ENCODE measurements at regions not wholly inside any gene's neighbourhood (a gene's known extent, or its start where the extent isn't known, plus 50 kb on each side); places are given as distances from the start of the nearest gene placed in this dataset.

DNA sequence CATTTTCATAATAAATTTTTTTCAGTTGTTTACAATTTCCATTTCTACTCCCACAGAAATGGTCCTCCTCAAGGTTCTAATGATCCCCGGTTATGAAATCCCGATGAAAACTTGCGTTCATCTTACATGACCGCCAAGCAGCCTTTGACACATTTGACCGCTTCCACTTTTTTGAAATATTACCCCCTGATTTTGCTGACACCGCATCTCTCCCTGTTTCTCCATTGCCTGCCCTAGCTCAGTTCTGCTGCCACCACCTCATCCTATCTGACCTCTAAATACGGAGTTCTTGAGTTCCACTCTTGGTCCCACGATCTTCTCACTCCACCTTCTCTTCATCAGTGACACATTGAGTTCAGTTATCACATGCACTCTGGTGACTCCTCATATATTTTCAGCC lies 74.1 kb downstream of the SLC35B3 start:
- no peak overlapping the region for H3K4me3 ChIP-seq
- no peaks in the 10 kb centered on the region for H4K20me1 ChIP-seq
- no peak overlapping the region for H3K9ac ChIP-seq
- no peaks in the 10 kb centered on the region for H3K27me3 ChIP-seq
- H3K9me3 ChIP-seq: no peaks in the 10 kb centered on the region
- no peak overlapping the region for H3K27ac ChIP-seq
- no peak for TF ChIP-seq Cebpa-rat (IDR thresholded peaks at IDR 0.05)
- no peak overlapping the region for H3K4me2 ChIP-seq
- H3K36me3 ChIP-seq: no peaks in the 10 kb centered on the region
- no peaks in the 10 kb centered on the region for H3K4me1 ChIP-seq

DNA sequence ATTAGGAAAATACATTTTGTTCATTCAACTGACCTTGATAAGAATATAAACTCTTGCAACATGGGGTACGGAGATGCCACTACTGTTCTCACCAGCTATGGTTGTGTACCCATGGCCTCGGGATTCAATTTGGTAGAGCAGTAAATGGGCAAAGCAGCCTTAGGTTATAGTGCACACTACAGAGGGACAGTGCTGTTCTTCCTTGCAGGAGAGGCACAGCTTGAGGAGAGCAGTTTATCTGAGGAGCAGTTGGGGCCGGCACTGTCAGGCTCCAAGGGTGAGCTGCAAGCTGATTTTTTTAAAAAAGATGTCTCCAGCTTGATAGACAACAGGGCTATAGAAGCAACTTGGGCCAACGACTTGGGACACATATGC lies 82.4 kb downstream of the SLC35B3 start:
- H3K27ac ChIP-seq: no peak overlapping the region
- H3K4me1 ChIP-seq: no peaks in the 10 kb centered on the region
- no peaks in the 10 kb centered on the region for H4K20me1 ChIP-seq
- no peaks in the 10 kb centered on the region for H3K9me3 ChIP-seq
- no peak overlapping the region for H3K4me3 ChIP-seq
- no peak overlapping the region for H3K9ac ChIP-seq
- H3K4me2 ChIP-seq: no peak overlapping the region
- no peaks in the 10 kb centered on the region for H3K27me3 ChIP-seq
- TF ChIP-seq Cebpa-rat (IDR thresholded peaks at IDR 0.05): no peak
- no peaks in the 10 kb centered on the region for H3K36me3 ChIP-seq

DNA sequence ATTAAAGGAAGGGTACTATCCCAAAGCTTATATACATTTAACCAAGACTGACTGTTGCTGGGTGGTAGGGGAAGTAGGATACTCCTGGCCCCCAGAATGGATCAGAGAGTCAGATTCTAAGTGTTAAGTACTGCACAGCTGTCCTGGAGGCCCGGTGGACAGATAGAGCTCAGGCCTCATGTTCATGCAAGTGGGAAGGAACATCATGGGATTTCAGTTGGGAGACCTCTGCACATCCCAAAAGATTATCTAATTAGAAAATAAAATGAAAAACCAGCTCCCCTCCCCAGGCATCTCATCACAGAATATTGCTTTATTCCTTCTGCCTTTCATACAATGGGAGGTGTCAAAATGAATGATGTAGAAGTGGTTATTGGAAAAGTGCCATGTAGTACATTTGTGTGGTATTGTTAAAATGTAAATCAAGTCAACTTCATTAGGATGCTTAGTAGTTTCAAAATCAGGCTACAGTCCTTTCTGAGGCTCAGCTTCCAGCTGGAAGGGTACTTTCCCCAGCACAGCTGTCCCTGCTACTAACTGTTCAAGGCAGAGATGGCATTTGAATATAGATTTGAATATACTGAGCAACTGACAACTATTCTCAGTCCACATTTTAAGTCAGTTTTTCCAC lies 82.9 kb downstream of the SLC35B3 start:
- Histone ChIP-seq H3K36me3 (no peaks in the 10 kb centered on the region), H3K9me3 (no peaks in the 10 kb centered on the region), H3K27ac (no peak overlapping the region), H3K9ac (no peak overlapping the region), H4K20me1 (no peaks in the 10 kb centered on the region), H3K4me3 (no peak overlapping the region), H3K4me2 (no peak overlapping the region), H3K27me3 (no peaks in the 10 kb centered on the region), H3K4me1 (no peaks in the 10 kb centered on the region)
- no peak for TF ChIP-seq Cebpa-rat (IDR thresholded peaks at IDR 0.05)

DNA sequence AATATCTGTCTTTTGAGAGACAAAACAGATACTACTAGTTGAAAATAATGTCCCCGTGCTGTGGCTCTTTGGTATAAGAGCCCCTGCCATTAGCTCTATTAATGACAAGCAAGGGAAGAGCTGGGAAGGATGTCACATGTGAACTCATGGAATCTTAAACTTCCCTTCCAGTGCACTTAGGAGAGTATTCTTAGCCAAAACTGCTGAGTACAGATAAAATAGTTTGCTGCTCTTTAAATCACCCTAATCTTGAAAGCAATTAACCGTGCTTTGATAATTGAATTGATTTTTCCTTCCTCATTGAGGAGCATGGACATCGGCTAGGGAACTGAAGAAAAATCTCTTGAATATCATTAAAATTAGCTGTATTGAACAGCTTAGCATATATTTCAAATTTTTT lies 91.7 kb downstream of the SLC35B3 start:
- Histone ChIP-seq H3K4me3 (no peak overlapping the region), H4K20me1 (no peaks in the 10 kb centered on the region), H3K27ac (no peak overlapping the region), H3K27me3 (no peaks in the 10 kb centered on the region), H3K9me3 (0 out of 2 replicates have a peak, but pooled peaks cover 9% of the 10 kb centered on the region), H3K4me1 (no peaks in the 10 kb centered on the region), H3K4me2 (no peak overlapping the region), H3K9ac (no peak overlapping the region), H3K36me3 (no peaks in the 10 kb centered on the region)
- no peak for TF ChIP-seq Cebpa-rat (IDR thresholded peaks at IDR 0.05)

DNA sequence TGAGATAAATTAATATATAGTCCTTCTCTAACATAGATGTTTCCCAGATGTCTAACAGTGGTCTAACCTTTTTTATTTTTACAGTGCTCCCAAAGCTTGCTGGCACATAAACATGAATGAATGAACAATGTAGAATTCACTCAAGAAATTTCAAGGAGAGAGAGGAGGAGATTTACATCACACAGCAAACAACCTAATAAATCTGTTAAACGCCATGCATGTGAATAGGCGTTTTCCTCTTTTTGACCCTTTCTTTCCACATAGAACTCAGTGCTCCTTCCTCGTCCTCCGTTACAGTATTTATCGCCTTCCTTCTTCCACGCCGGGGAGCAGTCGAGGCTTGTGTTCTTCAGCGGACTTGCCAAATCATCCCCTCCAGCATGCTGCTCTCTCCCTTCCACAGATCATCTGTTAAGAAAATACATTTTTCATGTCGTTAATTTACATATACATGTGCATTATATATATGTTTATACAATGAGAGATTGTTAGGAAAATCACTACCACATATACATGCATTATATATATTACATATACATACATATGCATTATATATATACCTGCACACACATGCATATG lies 93.0 kb downstream of the SLC35B3 start:
- Histone ChIP-seq H3K9ac (no peak overlapping the region), H3K9me3 (0 out of 2 replicates have a peak, but pooled peaks cover 9% of the 10 kb centered on the region), H3K4me1 (no peaks in the 10 kb centered on the region), H3K36me3 (no peaks in the 10 kb centered on the region), H3K4me3 (no peak overlapping the region), H3K27me3 (no peaks in the 10 kb centered on the region), H3K27ac (no peak overlapping the region), H3K4me2 (no peak overlapping the region), H4K20me1 (no peaks in the 10 kb centered on the region)
- TF ChIP-seq Cebpa-rat (IDR thresholded peaks at IDR 0.05): no peak

DNA sequence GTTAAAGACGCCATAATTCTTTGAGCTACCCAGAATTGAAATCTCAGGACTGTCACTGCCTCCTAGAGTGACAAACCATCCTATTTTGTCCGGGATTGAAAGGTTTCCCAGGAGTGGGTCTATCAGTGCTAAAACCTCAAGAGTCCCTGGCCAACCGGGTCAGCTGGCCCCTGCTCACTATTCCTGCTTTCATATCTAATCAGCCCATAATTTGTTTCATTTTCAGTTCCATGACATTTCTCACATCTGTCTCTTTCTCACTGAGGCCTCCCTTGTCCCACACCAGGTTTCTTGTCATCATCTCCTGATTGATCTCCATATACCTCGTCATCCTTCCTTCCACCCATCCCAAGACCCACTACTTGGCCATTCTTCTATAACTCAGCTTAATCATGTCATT lies 98.2 kb downstream of the SLC35B3 start:
- Histone ChIP-seq H3K9me3 (no peaks in the 10 kb centered on the region), H4K20me1 (no peaks in the 10 kb centered on the region), H3K4me1 (no peaks in the 10 kb centered on the region), H3K27ac (no peak overlapping the region), H3K9ac (no peak overlapping the region), H3K4me2 (no peak overlapping the region), H3K36me3 (no peaks in the 10 kb centered on the region), H3K4me3 (no peak overlapping the region), H3K27me3 (no peaks in the 10 kb centered on the region)
- TF ChIP-seq Cebpa-rat (IDR thresholded peaks at IDR 0.05): no peak

DNA sequence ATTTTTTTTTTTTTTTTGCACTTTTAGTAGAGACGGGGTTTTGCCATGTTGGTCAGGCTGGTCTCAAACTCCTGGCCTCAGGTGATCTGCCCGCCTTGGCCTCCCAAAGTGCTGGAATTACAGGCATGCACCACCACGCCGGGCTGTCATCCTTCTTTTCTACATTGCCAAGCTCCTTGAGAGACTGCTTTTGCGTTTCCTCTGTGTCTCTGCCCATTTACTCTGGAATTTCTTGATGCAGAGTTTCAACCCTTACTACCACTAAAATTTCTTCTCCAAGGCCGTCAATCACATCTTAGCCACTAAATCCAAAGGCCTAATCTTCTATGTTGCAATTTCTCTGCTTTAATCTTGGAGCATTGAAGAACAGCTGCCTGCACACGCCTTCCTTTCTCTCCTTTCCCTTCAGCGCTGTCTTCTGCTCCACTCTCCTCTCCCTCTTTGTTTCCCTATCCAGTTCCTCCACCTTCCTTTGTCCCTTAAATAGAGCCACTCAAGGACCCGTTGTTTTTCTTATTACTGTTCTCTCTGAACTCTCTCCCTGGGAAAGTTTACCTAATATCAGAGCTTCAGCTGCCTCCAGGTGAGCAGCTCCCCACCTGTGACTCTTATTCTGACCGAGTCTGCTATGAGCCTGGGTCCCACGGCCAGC lies 98.8 kb downstream of the SLC35B3 start:
- no peak overlapping the region for H3K27ac ChIP-seq

DNA sequence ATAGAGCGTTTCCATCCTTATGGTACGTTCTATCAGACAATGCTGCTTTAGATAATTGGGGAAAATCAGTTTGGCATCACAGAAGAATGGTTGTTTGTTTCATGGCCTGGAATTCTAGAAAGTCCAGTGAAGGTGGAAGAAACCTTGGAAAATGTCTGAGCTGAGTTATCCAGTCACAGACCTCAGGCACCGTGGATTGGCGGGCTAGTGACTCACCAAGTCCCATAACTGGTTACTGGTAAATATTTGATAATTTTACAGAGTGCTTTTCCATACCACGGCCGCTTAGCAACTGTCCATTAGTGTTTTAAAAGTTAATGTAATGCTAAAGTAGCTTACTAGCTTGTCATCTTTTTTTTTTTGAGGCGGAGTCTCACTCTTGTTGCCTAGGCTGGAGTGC lies 99.4 kb downstream of the SLC35B3 start:
- no peaks in the 10 kb centered on the region for H3K9me3 ChIP-seq
- H3K4me3 ChIP-seq: no peak overlapping the region
- no peak overlapping the region for H3K4me2 ChIP-seq
- H3K9ac ChIP-seq: no peak overlapping the region
- no peaks in the 10 kb centered on the region for H3K4me1 ChIP-seq
- H3K27me3 ChIP-seq: no peaks in the 10 kb centered on the region
- no peak overlapping the region for H3K27ac ChIP-seq
- no peaks in the 10 kb centered on the region for H3K36me3 ChIP-seq
- no peak for TF ChIP-seq Cebpa-rat (IDR thresholded peaks at IDR 0.05)
- no peaks in the 10 kb centered on the region for H4K20me1 ChIP-seq

More for the DNA sequence above, 98.8 kb downstream of the SLC35B3 start:
- TF ChIP-seq Cebpa-rat (IDR thresholded peaks at IDR 0.05): no peak
- Histone ChIP-seq H3K4me2 (no peak overlapping the region), H3K27me3 (no peaks in the 10 kb centered on the region), H3K36me3 (no peaks in the 10 kb centered on the region), H3K9me3 (no peaks in the 10 kb centered on the region), H3K4me3 (no peak overlapping the region), H3K9ac (no peak overlapping the region), H4K20me1 (no peaks in the 10 kb centered on the region), H3K4me1 (no peaks in the 10 kb centered on the region)

DNA sequence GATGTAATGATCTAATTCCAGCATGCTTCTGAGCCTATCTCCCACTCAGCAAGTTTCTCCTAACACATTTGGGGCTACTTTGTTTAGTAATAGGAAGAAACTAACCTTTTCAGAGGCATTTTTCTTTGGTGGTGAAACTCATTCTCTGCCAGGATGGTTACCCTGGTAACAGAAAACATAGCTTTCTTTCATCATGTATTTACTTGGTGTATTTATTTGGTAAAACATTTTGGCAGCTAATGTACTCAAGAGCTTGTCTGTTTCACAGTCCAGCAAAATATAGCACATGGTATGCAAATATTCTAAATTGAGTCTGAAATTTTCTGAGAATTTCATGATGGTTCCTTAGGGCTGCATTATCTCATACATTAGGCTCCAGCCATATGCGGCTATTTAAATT lies 100.0 kb downstream of the SLC35B3 start:
- Histone ChIP-seq H4K20me1 (no peaks in the 10 kb centered on the region), H3K27ac (no peak overlapping the region), H3K27me3 (no peaks in the 10 kb centered on the region), H3K9me3 (no peaks in the 10 kb centered on the region), H3K36me3 (no peaks in the 10 kb centered on the region), H3K4me3 (no peak overlapping the region), H3K4me2 (no peak overlapping the region), H3K9ac (no peak overlapping the region), H3K4me1 (no peaks in the 10 kb centered on the region)
- TF ChIP-seq Cebpa-rat (IDR thresholded peaks at IDR 0.05): no peak

DNA sequence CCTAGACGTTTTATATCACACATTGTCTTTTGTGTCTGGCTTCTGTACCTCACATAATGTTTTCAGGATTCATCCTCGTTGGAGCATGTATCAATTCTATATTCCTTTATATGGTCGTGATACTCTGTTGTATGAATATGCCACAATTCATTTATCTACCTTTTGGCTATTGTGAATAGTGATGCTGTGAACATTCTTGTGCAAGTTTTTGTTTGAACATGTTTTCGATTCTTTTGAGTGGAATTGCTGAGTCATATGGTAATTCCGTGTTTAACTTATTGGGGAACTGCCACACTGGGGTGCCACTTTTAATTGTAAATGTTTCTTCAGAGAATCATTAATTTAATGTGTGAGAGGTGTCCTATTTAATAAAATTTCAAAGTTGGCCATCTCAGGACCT lies 101.2 kb downstream of the SLC35B3 start:
- no peaks in the 10 kb centered on the region for H4K20me1 ChIP-seq
- H3K4me3 ChIP-seq: no peak overlapping the region
- no peak overlapping the region for H3K4me2 ChIP-seq
- no peak overlapping the region for H3K9ac ChIP-seq
- TF ChIP-seq Cebpa-rat (IDR thresholded peaks at IDR 0.05): no peak
- H3K36me3 ChIP-seq: no peaks in the 10 kb centered on the region
- no peak overlapping the region for H3K27ac ChIP-seq
- no peaks in the 10 kb centered on the region for H3K9me3 ChIP-seq
- no peaks in the 10 kb centered on the region for H3K27me3 ChIP-seq
- H3K4me1 ChIP-seq: no peaks in the 10 kb centered on the region

Measured in BLaER1 (cell line).